ENCODE measurements at regions not wholly inside any gene's neighbourhood (a gene's known extent, or its start where the extent isn't known, plus 50 kb on each side); places are given as distances from the start of the nearest gene placed in this dataset.

- TF ChIP-seq, protein P1, sequence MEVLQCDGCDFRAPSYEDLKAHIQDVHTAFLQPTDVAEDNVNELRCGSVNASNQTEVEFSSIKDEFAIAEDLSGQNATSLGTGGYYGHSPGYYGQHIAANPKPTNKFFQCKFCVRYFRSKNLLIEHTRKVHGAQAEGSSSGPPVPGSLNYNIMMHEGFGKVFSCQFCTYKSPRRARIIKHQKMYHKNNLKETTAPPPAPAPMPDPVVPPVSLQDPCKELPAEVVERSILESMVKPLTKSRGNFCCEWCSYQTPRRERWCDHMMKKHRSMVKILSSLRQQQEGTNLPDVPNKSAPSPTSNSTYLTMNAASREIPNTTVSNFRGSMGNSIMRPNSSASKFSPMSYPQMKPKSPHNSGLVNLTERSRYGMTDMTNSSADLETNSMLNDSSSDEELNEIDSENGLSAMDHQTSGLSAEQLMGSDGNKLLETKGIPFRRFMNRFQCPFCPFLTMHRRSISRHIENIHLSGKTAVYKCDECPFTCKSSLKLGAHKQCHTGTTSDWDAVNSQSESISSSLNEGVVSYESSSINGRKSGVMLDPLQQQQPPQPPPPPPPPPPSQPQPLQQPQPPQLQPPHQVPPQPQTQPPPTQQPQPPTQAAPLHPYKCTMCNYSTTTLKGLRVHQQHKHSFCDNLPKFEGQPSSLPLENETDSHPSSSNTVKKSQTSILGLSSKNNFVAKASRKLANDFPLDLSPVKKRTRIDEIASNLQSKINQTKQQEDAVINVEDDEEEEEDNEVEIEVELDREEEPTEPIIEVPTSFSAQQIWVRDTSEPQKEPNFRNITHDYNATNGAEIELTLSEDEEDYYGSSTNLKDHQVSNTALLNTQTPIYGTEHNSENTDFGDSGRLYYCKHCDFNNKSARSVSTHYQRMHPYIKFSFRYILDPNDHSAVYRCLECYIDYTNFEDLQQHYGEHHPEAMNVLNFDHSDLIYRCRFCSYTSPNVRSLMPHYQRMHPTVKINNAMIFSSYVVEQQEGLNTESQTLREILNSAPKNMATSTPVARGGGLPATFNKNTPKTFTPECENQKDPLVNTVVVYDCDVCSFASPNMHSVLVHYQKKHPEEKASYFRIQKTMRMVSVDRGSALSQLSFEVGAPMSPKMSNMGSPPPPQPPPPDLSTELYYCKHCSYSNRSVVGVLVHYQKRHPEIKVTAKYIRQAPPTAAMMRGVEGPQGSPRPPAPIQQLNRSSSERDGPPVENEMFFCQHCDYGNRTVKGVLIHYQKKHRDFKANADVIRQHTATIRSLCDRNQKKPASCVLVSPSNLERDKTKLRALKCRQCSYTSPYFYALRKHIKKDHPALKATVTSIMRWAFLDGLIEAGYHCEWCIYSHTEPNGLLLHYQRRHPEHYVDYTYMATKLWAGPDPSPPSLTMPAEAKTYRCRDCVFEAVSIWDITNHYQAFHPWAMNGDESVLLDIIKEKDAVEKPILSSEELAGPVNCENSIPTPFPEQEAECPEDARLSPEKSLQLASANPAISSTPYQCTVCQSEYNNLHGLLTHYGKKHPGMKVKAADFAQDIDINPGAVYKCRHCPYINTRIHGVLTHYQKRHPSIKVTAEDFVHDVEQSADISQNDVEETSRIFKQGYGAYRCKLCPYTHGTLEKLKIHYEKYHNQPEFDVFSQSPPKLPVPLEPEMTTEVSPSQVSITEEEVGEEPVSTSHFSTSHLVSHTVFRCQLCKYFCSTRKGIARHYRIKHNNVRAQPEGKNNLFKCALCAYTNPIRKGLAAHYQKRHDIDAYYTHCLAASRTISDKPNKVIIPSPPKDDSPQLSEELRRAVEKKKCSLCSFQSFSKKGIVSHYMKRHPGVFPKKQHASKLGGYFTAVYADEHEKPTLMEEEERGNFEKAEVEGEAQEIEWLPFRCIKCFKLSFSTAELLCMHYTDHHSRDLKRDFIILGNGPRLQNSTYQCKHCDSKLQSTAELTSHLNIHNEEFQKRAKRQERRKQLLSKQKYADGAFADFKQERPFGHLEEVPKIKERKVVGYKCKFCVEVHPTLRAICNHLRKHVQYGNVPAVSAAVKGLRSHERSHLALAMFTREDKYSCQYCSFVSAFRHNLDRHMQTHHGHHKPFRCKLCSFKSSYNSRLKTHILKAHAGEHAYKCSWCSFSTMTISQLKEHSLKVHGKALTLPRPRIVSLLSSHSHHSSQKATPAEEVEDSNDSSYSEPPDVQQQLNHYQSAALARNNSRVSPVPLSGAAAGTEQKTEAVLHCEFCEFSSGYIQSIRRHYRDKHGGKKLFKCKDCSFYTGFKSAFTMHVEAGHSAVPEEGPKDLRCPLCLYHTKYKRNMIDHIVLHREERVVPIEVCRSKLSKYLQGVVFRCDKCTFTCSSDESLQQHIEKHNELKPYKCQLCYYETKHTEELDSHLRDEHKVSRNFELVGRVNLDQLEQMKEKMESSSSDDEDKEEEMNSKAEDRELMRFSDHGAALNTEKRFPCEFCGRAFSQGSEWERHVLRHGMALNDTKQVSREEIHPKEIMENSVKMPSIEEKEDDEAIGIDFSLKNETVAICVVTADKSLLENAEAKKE (CRISPR knock-in tag; IDR thresholded peaks at IDR 0.05) = no peak
- TF ChIP-seq, protein P2, sequence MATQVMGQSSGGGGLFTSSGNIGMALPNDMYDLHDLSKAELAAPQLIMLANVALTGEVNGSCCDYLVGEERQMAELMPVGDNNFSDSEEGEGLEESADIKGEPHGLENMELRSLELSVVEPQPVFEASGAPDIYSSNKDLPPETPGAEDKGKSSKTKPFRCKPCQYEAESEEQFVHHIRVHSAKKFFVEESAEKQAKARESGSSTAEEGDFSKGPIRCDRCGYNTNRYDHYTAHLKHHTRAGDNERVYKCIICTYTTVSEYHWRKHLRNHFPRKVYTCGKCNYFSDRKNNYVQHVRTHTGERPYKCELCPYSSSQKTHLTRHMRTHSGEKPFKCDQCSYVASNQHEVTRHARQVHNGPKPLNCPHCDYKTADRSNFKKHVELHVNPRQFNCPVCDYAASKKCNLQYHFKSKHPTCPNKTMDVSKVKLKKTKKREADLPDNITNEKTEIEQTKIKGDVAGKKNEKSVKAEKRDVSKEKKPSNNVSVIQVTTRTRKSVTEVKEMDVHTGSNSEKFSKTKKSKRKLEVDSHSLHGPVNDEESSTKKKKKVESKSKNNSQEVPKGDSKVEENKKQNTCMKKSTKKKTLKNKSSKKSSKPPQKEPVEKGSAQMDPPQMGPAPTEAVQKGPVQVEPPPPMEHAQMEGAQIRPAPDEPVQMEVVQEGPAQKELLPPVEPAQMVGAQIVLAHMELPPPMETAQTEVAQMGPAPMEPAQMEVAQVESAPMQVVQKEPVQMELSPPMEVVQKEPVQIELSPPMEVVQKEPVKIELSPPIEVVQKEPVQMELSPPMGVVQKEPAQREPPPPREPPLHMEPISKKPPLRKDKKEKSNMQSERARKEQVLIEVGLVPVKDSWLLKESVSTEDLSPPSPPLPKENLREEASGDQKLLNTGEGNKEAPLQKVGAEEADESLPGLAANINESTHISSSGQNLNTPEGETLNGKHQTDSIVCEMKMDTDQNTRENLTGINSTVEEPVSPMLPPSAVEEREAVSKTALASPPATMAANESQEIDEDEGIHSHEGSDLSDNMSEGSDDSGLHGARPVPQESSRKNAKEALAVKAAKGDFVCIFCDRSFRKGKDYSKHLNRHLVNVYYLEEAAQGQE (IDR thresholded peaks at IDR 0.05; ENCODE audit: unreplicated experiment) = no peak
- TF ChIP-seq, protein P3, sequence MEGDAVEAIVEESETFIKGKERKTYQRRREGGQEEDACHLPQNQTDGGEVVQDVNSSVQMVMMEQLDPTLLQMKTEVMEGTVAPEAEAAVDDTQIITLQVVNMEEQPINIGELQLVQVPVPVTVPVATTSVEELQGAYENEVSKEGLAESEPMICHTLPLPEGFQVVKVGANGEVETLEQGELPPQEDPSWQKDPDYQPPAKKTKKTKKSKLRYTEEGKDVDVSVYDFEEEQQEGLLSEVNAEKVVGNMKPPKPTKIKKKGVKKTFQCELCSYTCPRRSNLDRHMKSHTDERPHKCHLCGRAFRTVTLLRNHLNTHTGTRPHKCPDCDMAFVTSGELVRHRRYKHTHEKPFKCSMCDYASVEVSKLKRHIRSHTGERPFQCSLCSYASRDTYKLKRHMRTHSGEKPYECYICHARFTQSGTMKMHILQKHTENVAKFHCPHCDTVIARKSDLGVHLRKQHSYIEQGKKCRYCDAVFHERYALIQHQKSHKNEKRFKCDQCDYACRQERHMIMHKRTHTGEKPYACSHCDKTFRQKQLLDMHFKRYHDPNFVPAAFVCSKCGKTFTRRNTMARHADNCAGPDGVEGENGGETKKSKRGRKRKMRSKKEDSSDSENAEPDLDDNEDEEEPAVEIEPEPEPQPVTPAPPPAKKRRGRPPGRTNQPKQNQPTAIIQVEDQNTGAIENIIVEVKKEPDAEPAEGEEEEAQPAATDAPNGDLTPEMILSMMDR (conservative IDR thresholded peaks at IDR 0.05; ENCODE audit: low read depth in 2 of 2) = no peak
- TF ChIP-seq STAT1 (IDR thresholded peaks at IDR 0.05; ENCODE audit: unreplicated experiment) (no peak), NANOG (IDR thresholded peaks at IDR 0.05; ENCODE audit: borderline replicate concordance) (no peak), POLR2AphosphoS5 (IDR thresholded peaks at IDR 0.05; ENCODE audit: low read depth) (no peak), CREB1 (CRISPR knock-in tag; IDR thresholded peaks at IDR 0.05; ENCODE audit: low read depth) (no peak), JUNB (IDR thresholded peaks at IDR 0.05; ENCODE audit: unreplicated experiment) (no peak), ZNF114 (CRISPR knock-in tag; IDR thresholded peaks at IDR 0.05) (no peak)
These were observed 150.4 kb upstream of the TMEM132C start (continued) for GRCh38 chr12:128116537-128116936.
